Sigmoid colon (tissue), 4 donors: ENCODE measurements at regions not wholly inside any gene's neighbourhood (a gene's known extent, or its start where the extent isn't known, plus 50 kb on each side); places are given as distances from the start of the nearest gene placed in this dataset.

Source experiments
- EP300 ChIP-seq, 4 donors: sonication (generic); formaldehyde crosslinking; IDR thresholded peaks; one replicate each; pipeline ENCODE4 v1.6.1; 2017; ENCODE audit warnings: antibody characterized with exemption in 4 of 4
- POLR2A ChIP-seq, 2 donors: fragments of 450-650 bp; IDR thresholded peaks; one replicate each; pipeline ENCODE4 v1.6.1; 2016; ENCODE audit warnings: antibody characterized with exemption in 2 of 2, mild to moderate bottlenecking in 2 of 2, moderate library complexity in 2 of 2
- POLR2AphosphoS5 ChIP-seq, 4 donors: sonication (generic); formaldehyde crosslinking; IDR thresholded peaks; one replicate each; pipeline ENCODE4 v1.6.1; 2017; ENCODE audit warnings: antibody characterized with exemption in 4 of 4
- TF ChIP-seq, protein P1 (sequence below), 4 experiments: fragments of 450-650 bp in 3 of 4; fragments of 200-600 bp in 1 of 4; IDR thresholded peaks; one replicate each; pipeline ENCODE4 v1.5.1; 2016 to 2019; ENCODE audit warnings: antibody characterized with exemption in 4 of 4, mild to moderate bottlenecking in 3 of 4, moderate library complexity in 2 of 4

DNA sequence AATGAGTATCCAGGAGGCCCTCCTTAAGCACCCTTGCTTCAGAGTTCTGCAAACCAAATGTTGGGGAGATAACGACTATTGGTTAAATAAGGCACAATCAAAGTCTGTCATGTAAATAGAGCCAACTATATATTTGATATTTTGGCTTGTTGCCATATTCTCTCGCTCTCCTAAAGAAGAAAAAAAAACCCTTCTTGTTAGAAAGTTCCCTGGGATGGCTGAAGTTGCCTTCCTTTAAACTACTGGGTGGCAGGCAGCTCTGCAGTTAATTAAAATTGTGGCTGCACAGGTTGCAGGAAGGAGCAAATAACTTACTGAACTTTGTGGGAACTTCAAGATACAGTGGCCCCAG, 227.0 kb upstream of the ANKRD55 start:
- TF ChIP-seq, protein P1, sequence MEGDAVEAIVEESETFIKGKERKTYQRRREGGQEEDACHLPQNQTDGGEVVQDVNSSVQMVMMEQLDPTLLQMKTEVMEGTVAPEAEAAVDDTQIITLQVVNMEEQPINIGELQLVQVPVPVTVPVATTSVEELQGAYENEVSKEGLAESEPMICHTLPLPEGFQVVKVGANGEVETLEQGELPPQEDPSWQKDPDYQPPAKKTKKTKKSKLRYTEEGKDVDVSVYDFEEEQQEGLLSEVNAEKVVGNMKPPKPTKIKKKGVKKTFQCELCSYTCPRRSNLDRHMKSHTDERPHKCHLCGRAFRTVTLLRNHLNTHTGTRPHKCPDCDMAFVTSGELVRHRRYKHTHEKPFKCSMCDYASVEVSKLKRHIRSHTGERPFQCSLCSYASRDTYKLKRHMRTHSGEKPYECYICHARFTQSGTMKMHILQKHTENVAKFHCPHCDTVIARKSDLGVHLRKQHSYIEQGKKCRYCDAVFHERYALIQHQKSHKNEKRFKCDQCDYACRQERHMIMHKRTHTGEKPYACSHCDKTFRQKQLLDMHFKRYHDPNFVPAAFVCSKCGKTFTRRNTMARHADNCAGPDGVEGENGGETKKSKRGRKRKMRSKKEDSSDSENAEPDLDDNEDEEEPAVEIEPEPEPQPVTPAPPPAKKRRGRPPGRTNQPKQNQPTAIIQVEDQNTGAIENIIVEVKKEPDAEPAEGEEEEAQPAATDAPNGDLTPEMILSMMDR (IDR thresholded peaks at IDR 0.05), result no peak
- TF ChIP-seq POLR2AphosphoS5 (IDR thresholded peaks at IDR 0.05) (no peak), POLR2A (IDR thresholded peaks at IDR 0.05) (no peak), EP300 (IDR thresholded peaks at IDR 0.05) (no peak)
